ENCODE measurements at regions not wholly inside any gene's neighbourhood (a gene's known extent, or its start where the extent isn't known, plus 50 kb on each side); places are given as distances from the start of the nearest gene placed in this dataset.
A peak's percentile ranks its signal among the peaks of the same experiment; 100 is the strongest.

GRCh38 chr15:93553167-93553935 lies 464.3 kb upstream of the RGMA start:
- Histone ChIP-seq H3K4me1 (no peaks in the 10 kb centered on the region), H3K27ac (no peak overlapping the region), H3K9me3 (no peaks in the 10 kb centered on the region), H3K4me3 (no peak overlapping the region), H3K36me3 (no peaks in the 10 kb centered on the region), H3K27me3 (no peaks in the 10 kb centered on the region)
- no peak for DNase-seq
- FAIRE-seq: no peak
- no peak for ATAC-seq
- TF ChIP-seq, protein P1, sequence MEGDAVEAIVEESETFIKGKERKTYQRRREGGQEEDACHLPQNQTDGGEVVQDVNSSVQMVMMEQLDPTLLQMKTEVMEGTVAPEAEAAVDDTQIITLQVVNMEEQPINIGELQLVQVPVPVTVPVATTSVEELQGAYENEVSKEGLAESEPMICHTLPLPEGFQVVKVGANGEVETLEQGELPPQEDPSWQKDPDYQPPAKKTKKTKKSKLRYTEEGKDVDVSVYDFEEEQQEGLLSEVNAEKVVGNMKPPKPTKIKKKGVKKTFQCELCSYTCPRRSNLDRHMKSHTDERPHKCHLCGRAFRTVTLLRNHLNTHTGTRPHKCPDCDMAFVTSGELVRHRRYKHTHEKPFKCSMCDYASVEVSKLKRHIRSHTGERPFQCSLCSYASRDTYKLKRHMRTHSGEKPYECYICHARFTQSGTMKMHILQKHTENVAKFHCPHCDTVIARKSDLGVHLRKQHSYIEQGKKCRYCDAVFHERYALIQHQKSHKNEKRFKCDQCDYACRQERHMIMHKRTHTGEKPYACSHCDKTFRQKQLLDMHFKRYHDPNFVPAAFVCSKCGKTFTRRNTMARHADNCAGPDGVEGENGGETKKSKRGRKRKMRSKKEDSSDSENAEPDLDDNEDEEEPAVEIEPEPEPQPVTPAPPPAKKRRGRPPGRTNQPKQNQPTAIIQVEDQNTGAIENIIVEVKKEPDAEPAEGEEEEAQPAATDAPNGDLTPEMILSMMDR (IDR thresholded peaks at IDR 0.05): no peak
- WGBS, 2 donors: 49 to 70% methylated on average over 3 of the region's 3 CpGs
- intact Hi-C loops (cut with DNase I): no loop called here

DNA sequence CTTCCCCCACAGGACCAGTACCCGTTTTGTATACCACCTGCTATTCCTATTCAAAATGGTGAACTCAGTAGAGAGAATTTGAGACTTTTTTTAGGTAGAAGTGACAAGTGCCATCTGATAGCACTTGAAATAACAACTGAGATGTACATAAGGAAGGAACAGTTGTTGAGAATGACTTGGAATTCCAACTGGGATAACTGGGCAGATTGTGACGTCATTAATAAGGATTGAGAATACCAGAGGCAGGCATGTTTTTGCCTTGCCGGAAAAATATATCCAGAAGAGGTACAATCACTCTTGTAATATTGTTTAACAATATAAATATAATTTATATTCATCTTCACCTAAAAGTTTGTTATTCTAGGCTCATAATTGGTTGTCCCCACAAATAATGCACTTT lies 454.1 kb upstream of the RGMA start:
- no peak overlapping the region for H3K4me3 ChIP-seq
- no peaks in the 10 kb centered on the region for H3K4me1 ChIP-seq
- H3K27me3 ChIP-seq: no peaks in the 10 kb centered on the region
- ATAC-seq (no peak), DNase-seq (no peak), FAIRE-seq (no peak)
- 83 to 91% methylated on average over 3 of the region's 3 CpGs for WGBS, 2 donors
- TF ChIP-seq, protein P1 (IDR thresholded peaks at IDR 0.05): no peak
- no peak overlapping the region for H3K27ac ChIP-seq
- intact Hi-C loops (cut with DNase I): no loop called here
- no peaks in the 10 kb centered on the region for H3K9me3 ChIP-seq
- no peaks in the 10 kb centered on the region for H3K36me3 ChIP-seq

- no peak for DNase-seq
- FAIRE-seq: no peak
Measured at GRCh38 chr15:93527374-93528050, 438.5 kb upstream of the RGMA start.

DNA sequence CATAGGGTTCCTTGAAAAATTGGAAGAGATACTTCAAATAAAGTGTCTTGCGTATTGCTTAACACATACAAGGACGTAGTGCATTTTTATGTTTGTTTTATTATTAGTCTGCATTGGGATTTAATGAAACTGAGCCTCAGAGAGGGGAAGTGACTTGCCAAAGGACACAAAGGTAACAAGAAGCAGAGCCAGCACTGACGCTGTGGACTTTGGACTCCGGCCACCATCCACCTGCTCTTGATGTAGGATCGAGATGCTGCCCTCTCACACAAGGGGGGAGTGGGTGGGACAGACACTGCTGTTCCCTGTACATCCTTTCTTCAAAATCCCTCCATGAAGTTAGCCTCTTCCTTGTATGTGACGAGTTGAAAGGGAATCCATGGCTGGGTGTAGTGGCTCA lies 435.4 kb upstream of the RGMA start:
- Histone ChIP-seq H3K27ac (no peak overlapping the region), H3K4me3 (no peak overlapping the region), H3K27me3 (no peaks in the 10 kb centered on the region), H3K4me1 (no peaks in the 10 kb centered on the region), H3K9me3 (no peaks in the 10 kb centered on the region), H3K36me3 (no peaks in the 10 kb centered on the region)
- DNase-seq: peak in 5 of 6 donors; percentile 41 to 64 (median 57)
- 44 to 50% methylated on average over 6 of the region's 6 CpGs for WGBS, 2 donors
- TF ChIP-seq, protein P1 (IDR thresholded peaks at IDR 0.05): no peak
- peak in 2 of 4 donors; percentile 69 to 74 for ATAC-seq
- no peak for FAIRE-seq
- intact Hi-C loops (cut with DNase I): no loop called here

More at GRCh38 chr15:93527374-93528050, 438.5 kb upstream of the RGMA start:
- no peak for ATAC-seq
- Histone ChIP-seq H3K4me1 (no peaks in the 10 kb centered on the region), H3K27me3 (no peaks in the 10 kb centered on the region), H3K9me3 (no peaks in the 10 kb centered on the region), H3K27ac (no peak overlapping the region), H3K36me3 (no peaks in the 10 kb centered on the region), H3K4me3 (no peak overlapping the region)
- intact Hi-C loops (cut with DNase I): no loop called here
- TF ChIP-seq, protein P1 (IDR thresholded peaks at IDR 0.05): no peak
- 85 to 91% methylated on average over 5 of the region's 5 CpGs for WGBS, 2 donors

DNA sequence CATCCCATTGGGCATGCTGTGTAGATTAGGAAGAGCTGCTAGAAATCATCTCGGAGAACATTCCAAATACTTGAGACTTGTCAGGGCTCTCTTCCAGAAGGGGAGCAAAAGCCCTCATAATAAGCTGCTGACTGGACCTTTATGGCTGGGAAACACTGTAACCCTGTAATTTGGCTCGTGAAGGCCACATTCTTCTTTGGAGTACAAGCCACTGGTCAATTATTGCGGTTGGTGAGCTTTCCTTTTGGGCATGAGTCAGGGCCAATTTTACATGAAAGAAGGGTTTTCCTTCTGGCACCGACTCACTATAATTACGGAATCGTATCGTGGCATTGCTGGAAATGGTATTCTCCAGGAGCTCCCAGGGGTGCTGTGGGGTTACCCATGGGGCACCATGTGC lies 434.5 kb upstream of the RGMA start:
- Histone ChIP-seq H3K9me3 (no peaks in the 10 kb centered on the region), H3K36me3 (no peaks in the 10 kb centered on the region), H3K4me1 (no peaks in the 10 kb centered on the region), H3K27me3 (no peaks in the 10 kb centered on the region), H3K4me3 (no peak overlapping the region), H3K27ac (no peak overlapping the region)
- TF ChIP-seq, protein P1 (IDR thresholded peaks at IDR 0.05): no peak
- no peak for DNase-seq
- 90 to 92% methylated on average over 7 of the region's 7 CpGs for WGBS, 2 donors
- intact Hi-C loops (cut with DNase I): no loop called here
- FAIRE-seq: no peak
- ATAC-seq: no peak
